ENCODE measurements at regions not wholly inside any gene's neighbourhood (a gene's known extent, or its start where the extent isn't known, plus 50 kb on each side); places are given as distances from the start of the nearest gene placed in this dataset.

- ChIA-PET POLR2A (no interaction called here), CTCF (no interaction called here)
- DNase-seq (ENCODE audit: low read depth, low spot score), result no peak
- Histone ChIP-seq H3K27ac (ENCODE audit: low read depth, low read length) (no peak overlapping the region), H3K4me3 (ENCODE audit: low read depth, low read length) (no peak overlapping the region), H3K27me3 (ENCODE audit: control insufficient read depth, insufficient read depth, low read length) (no peaks in the 10 kb centered on the region), H3K9me3 (ENCODE audit: control insufficient read depth, insufficient read depth, low read length) (no peaks in the 10 kb centered on the region)
- TF ChIP-seq, protein P1, sequence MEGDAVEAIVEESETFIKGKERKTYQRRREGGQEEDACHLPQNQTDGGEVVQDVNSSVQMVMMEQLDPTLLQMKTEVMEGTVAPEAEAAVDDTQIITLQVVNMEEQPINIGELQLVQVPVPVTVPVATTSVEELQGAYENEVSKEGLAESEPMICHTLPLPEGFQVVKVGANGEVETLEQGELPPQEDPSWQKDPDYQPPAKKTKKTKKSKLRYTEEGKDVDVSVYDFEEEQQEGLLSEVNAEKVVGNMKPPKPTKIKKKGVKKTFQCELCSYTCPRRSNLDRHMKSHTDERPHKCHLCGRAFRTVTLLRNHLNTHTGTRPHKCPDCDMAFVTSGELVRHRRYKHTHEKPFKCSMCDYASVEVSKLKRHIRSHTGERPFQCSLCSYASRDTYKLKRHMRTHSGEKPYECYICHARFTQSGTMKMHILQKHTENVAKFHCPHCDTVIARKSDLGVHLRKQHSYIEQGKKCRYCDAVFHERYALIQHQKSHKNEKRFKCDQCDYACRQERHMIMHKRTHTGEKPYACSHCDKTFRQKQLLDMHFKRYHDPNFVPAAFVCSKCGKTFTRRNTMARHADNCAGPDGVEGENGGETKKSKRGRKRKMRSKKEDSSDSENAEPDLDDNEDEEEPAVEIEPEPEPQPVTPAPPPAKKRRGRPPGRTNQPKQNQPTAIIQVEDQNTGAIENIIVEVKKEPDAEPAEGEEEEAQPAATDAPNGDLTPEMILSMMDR (IDR thresholded peaks at IDR 0.05; ENCODE audit: low read depth, low read length), result no peak
These were observed 556.6 kb upstream of the TUSC1 start for GRCh38 chr9:26234865-26235264.

DNA sequence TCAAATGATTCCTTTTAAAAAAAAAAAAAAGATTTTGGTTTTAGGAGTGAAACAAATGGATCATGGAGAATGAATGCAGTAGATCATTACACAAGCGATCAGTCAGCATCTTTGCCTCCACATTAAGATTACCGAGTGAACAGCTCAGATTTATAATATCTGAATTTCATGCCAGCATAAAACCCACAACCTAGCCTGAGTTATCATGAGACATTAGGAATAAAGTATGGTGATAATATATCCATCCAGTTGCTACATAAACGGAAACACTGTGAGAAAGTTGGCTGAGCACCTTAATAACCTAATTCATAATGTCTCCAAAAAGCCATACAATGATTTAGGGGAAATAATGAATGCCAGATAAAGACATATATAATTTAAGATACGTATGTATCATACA is 553.1 kb upstream of the TUSC1 start:
- Histone ChIP-seq H3K9me3 (ENCODE audit: control insufficient read depth, insufficient read depth, low read length) (no peaks in the 10 kb centered on the region), H3K27ac (ENCODE audit: low read depth, low read length) (no peak overlapping the region), H3K27me3 (ENCODE audit: control insufficient read depth, insufficient read depth, low read length) (no peaks in the 10 kb centered on the region), H3K4me3 (ENCODE audit: low read depth, low read length) (no peak overlapping the region)
- TF ChIP-seq, protein P1 (IDR thresholded peaks at IDR 0.05; ENCODE audit: low read depth, low read length), result no peak
- ChIA-PET POLR2A (no interaction called here), CTCF (no interaction called here)
- DNase-seq (ENCODE audit: low read depth, low spot score), result no peak

- CTCF ChIA-PET, result no interaction called here
- DNase-seq (ENCODE audit: low read depth, low spot score), result no peak
- Histone ChIP-seq H3K27me3 (ENCODE audit: control insufficient read depth, insufficient read depth, low read length) (no peaks in the 10 kb centered on the region), H3K27ac (ENCODE audit: low read depth, low read length) (no peak overlapping the region), H3K4me3 (ENCODE audit: low read depth, low read length) (no peak overlapping the region), H3K9me3 (ENCODE audit: control insufficient read depth, insufficient read depth, low read length) (no peaks in the 10 kb centered on the region)
- POLR2A ChIA-PET, result no interaction called here
- TF ChIP-seq, protein P1 (IDR thresholded peaks at IDR 0.05; ENCODE audit: low read depth, low read length), result no peak
These were observed 551.2 kb upstream of the TUSC1 start for GRCh38 chr9:26229324-26230054.

DNA sequence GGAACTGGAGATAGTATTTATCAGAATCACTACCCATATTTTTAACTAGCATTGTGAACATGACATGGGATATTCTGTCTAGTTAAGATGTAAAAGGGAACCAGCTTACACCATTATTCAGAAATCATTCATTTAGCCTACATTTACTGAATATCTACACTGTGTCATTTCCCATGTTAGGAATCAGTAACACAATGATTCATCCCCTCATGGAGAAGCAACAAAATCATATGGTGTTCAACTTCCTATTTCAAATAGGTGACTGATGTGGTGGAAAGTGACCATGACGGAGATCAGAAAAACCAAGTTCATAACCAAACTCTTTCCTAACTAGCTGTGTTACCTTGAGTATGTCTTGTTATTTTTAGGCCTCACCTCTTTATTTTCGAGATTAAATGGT is 550.0 kb upstream of the TUSC1 start:
- no peak for DNase-seq (ENCODE audit: low read depth, low spot score)
- Histone ChIP-seq H3K27me3 (ENCODE audit: control insufficient read depth, insufficient read depth, low read length) (no peaks in the 10 kb centered on the region), H3K4me3 (ENCODE audit: low read depth, low read length) (no peak overlapping the region), H3K27ac (ENCODE audit: low read depth, low read length) (no peak overlapping the region), H3K9me3 (ENCODE audit: control insufficient read depth, insufficient read depth, low read length) (no peaks in the 10 kb centered on the region)
- CTCF ChIA-PET, result no interaction called here
- POLR2A ChIA-PET, result no interaction called here
- TF ChIP-seq, protein P1 (IDR thresholded peaks at IDR 0.05; ENCODE audit: low read depth, low read length), result no peak

DNA sequence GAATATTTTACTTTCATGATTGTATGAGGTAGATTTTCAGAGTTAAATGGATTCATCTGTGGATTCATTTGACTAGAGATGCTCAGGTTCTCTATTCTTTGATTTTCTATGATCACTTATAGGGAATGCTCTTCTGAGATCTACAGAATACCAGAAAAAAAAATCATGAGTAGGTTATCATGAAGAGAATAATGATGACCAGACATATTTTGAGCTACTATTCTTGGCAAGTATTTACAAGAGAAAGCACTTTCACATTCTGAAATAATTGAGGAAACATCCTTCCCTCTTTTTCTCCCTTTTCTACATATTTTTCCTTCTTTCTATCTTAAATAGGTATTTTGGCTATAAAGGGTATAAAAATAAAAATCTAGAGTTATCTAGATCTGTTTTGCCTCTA is 543.0 kb upstream of the TUSC1 start:
- TF ChIP-seq, protein P1 (IDR thresholded peaks at IDR 0.05; ENCODE audit: low read depth, low read length), result no peak
- Histone ChIP-seq H3K9me3 (ENCODE audit: control insufficient read depth, insufficient read depth, low read length) (no peaks in the 10 kb centered on the region), H3K27me3 (ENCODE audit: control insufficient read depth, insufficient read depth, low read length) (no peaks in the 10 kb centered on the region), H3K4me3 (ENCODE audit: low read depth, low read length) (no peak overlapping the region), H3K27ac (ENCODE audit: low read depth, low read length) (no peak overlapping the region)
- ChIA-PET CTCF (interaction anchor here (0.6 kb wide), 1 partner anchor 101 kb away, joined by 3 read pairs; no protein-coding TSS in a partner anchor), POLR2A (no interaction called here)
- DNase-seq (ENCODE audit: low read depth, low spot score), result no peak

All from AG04450 (cell line).